Stimulated activated CD4-positive, alpha-beta T cell treated with anti-CD3 and anti-CD28 coated beads, TNF-alpha, amount 100 ng/mL, for 48 hours (primary cell): ENCODE measurements at regions not wholly inside any gene's neighbourhood (a gene's known extent, or its start where the extent isn't known, plus 50 kb on each side); places are given as distances from the start of the nearest gene placed in this dataset.

Source experiments
- DNase-seq, 3 donors: peaks; one replicate each; pipeline ENCODE4 v3.0.0-alpha.2; 2020; ENCODE audit warnings: low read depth in 3 of 3

DNA sequence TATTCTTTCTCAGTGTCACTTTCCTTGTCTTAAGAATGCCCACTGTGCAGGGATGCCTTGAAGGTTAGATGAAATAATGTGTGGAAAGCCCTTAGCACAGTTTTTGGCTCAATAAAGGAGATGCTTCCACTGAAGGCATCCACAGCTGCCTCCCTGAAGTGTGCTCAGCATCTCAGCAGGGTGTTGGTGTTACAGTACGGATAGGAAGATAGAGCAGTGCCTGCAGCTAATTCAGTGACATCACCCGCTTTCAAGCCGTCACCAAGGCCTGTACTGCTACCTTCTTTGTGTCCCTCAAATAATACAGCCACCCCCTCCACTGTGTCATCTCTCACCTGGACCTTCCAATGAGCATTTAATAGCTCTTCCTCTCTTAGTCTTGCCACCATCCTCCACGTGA, 59.0 kb downstream of the NDUFS5 start:
- DNase-seq: no peak

DNA sequence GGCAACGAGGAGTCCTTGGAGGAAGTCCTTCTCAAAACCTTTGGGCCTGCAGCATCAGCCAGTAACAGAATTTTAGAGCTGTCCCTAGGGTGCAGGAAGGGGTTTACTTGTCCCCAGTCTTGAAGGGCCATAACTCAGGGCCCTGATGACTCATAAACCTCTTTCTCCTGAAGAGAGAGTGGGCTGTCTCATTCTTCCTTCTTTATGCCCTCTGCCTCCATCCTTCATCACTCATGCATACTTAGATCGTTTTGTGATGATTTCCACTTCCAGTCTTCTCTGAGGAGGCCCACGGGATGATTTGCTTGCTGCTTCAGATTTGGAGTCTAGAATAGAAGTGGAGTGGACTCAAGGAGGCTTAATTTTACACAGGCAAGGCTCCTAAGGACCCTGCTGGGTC, 60.2 kb downstream of the NDUFS5 start:
- no peak for DNase-seq

DNA sequence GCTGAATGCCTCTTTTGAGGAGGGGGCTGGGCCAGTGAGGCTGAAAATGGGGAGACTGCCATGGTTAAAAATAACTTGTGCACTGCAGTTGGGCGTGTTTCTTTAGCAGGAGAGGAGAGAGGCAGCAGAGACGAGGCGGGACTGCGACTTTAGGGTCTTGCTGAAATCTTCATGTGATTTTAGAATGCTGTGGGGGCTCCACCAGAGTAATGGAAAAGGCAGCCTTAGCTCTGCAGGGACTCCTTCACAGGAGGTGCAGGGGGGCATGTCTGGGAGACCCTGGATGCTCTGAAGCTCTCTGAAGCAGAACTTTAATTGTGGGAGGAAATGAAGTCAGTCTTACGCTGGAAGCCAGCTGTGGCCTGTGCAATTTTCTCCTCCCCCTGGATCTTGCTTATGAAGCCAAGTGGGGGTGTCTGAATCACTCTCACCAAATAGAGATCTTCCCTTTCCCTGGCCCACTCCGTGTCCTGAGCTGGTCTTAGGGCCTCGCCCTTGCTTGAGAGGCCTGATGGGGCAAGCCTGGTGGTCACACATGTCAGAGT, 60.8 kb downstream of the NDUFS5 start:
- no peak for DNase-seq

DNA sequence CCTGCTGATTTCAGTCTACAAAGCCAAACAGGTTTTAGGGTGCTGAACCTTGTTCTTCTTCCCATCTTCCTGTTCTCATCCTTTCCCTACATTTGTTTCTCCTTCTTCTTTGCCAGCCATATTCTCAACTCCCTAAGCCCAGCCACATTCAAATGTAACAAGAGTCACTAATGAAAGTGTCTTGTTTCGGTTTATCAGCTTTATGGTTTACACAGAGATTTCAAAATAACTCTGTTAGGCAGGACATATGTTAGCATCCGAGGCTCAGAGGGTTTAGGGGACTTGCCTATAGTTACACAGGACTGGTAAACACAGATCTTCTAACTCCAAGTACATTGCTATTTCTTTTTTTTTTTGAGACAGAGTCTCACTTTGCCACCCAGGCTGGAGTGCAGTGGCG, 61.3 kb downstream of the NDUFS5 start:
- DNase-seq: no peak

DNA sequence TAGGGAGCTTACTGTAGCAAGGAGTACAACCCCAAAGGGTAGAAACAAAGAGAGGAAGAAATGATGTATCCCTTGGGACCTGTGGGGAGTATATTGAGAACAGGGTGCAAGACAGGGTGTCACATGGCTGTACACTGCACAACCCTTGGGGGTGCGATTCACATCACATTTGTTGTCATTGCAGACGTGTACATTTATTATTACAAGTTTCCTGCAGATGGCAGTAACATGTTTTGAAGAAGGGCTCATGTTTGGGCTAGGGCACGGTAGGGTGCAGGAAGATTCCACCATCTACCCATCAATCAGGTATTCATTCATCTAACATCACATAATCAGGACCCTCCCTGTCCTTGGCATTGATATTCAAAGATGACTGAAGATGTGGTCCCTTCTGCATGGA, 62.5 kb downstream of the NDUFS5 start:
- no peak for DNase-seq

DNA sequence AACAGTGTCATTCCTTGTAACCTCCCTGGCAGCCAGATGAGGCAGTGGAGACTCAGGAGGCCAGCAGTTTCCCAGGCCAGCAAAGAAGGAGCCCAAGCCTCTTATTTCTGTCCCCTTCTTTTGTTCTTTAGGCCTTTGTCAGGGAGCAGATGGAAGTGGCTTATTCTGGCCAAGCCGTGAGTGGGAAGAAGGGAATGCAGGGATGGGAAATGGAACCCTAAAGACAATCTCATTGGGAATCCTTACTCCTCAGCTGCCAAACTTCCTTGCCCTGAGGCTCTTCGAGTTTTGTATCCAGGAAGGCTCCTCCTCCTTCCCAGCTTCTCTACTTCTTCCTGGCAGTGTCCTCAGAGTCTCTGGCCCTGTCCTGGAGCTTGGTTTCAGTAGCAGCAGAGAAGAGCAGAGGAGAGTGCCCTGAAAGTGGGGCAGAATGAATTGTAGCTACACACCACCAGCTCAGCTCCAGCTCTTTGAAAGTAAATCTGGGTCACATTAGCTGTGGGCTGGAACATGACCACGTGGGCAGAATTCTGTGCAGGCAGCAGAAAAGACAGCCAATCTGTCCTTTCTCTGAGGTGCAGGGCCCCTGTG, 63.9 kb downstream of the NDUFS5 start:
- no peak for DNase-seq

DNA sequence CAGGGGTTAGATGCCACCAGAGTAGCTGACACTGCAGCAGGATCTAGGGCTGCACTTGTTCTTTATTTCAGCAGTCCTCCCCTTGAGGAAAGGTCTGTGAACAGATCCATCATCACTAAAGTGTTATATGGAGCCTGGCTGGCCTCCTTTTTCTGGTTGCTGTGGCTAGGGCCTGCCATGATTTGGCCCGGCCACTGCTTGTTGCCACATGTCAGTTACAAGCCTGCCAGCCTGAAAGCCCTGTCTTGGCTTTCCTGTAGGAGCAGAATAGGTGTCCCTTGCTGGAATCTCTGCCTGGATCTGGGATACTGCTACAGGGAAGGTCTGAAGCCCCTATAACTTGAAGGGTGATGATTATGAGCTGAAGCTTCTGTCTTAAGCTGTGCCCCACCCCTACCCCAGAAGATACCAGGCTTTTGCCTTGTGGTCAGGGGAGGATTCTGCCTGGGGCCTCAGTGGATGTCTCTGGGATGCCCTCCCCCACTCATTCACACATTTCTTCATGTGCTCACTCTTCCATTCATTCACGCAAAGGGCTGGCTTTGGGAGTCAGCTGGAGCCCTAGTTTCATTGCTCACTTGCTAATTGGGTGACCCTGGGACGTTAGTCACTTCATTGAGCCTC, 64.7 kb downstream of the NDUFS5 start:
- DNase-seq: no peak

DNA sequence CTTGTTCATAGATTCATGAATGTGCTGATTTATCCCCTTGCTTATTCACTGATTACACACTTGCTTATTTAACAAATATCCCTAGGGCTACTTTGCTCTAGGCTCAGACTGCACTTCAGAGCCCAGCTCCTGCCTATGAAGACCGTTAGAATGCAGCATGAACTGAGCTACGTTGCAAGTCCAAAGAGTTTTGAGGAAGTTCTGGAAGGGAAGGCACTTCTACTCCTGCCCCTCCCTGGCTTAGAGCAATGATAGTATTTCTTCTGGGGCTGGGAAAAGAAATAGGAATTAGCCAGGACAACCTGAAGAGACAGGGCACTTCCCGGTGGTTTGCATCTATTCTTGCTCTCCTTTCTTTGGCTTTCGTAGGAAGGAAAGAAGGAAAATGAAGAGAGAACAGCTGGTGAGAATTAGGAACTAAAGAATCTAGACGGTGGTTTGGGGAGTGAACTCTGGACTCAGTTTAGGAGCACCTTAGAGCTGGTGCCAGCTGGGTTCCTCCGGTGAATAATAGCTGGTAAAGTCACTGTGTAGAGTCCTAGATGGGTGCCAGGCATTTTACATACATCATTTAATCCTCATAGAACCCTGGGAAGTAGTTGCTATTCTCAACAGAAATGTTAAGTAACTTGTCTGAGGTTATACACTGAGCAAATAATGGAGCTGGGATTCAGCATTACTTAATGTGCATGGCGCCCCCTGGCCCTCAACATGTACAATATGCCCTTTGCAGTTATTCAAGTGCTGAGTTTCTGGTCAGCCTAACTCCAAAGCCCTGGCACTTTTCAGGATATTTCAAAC, 65.9 kb downstream of the NDUFS5 start:
- DNase-seq: no peak

DNA sequence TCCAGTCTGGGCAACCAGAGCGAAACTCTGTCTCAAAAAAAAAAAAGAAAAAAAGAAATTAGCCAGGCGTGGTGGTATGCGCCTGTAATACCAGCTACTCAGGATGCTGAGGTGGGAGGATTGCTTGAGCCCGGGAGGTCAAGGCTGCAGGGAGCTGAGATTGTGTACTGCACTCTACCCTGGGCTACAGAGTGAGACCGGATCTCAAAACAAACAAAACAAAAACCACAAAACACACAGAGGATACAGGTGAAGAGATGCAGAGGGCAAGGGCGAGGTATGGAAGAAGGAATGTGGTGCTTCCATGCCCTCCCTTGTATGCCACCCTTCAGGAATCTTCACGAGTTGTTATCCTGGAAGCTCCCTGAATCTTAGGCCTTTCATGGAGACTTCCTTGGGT, 68.5 kb downstream of the NDUFS5 start:
- DNase-seq: no peak

DNA sequence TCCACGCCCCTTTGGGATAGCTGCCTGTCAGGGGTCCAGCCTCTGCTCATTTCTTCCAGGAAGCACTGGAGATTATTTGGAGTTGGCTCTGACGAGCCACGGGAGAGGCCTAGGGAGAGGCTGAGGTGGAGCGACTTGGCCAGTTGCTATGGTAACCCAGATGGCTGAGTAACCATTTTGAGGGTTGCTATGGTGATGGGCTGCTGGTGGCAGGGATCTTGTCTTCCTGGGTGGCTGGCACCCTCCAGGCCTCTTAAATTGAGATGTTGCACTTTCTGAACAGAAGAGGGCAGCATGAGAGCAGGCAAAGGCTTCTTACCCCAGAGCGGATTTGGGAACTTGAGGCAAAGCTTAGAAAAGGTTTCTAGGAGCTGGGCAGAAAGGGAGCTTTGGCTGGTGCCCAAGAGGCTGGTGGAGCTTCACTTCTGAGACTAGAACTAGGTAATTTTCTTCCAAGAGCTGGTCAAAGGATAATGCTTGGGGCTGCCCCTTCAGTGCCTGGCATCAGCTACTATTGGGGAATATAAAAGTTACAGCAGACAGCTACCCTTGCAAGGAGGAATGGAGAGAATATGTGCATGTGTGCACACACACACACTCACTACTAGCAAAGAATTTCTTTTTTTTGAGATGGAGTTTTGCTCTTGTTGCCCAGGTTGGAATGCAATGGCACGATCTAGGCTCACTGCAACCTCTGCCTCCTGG, 72.5 kb downstream of the NDUFS5 start:
- peak in 2 of 3 donors; percentile 41 to 59 for DNase-seq

DNA sequence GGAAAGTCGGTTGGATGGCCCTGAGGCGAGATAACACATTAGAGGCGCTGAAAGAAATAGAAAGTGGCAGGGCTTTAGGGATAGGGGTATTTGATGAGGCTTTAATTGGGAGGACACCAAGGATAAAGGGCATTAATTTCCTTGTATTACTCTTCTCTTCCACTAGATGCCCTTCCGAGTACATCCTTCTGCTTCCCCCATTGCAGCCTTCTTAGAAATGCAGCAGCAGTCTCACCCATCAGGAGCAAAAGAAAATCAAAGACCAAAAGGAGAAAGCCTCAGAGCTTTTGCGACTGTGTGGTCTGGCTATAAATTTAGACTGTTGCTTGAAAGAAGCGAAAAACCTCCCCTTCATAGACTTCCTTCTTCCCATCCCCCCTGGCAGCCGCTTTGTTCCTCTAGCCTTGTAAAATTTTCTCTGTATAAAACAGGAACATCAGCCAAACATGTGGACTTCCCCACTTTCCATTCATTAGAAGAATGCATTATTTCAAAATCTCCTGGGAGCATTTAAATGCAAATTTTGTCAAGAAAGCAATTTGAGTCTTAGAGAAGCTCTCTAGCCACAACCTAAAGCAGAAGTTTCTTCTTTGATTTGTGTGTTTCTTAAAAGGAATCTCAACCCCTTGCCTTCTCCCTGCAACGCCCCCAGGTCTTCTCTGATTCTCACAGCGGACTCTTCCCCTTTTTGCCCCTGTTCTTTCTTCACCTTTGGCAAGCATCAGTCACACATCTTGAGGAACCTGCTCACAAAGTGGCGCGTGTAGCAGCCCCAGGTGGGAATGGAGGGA, 76.6 kb downstream of the NDUFS5 start:
- DNase-seq: no peak

DNA sequence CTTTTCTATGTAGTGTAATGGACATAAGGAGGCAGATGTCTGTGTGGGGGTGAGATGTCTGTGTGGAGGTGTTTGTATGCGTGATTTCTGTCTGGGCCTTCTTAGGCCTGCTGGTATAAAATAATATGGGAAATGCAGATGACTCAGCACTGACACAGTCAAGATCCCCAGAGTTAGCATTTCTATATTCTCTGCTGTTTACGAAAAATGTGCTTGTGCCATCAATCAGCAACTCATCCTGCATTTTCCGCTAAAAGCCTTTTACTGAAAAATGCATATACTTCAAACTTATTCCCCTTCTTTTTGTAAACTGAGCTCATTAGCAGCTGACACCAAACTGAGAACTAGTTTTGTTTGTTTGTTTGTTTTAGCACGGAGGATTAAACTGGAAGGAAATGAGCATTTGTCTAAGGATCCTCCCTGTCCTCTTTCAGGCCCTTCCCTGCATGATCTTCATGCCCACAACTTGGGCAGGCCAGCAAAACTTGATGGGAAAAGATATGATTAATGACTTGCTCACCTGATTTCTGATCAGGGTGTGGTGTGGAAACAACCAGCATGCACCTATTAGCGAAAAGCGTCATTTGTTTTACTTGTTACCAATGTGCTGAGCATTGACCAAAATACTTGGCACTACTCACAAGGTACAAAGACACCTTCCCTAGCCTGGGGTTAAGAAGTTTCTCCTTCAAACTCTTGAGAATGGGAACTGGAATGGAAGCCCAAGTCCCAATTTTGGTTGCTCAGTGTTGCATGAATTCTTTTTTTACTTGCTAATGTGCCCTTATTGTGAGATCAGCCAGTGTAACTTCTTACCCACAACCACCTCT, 77.4 kb downstream of the NDUFS5 start:
- DNase-seq: no peak

DNA sequence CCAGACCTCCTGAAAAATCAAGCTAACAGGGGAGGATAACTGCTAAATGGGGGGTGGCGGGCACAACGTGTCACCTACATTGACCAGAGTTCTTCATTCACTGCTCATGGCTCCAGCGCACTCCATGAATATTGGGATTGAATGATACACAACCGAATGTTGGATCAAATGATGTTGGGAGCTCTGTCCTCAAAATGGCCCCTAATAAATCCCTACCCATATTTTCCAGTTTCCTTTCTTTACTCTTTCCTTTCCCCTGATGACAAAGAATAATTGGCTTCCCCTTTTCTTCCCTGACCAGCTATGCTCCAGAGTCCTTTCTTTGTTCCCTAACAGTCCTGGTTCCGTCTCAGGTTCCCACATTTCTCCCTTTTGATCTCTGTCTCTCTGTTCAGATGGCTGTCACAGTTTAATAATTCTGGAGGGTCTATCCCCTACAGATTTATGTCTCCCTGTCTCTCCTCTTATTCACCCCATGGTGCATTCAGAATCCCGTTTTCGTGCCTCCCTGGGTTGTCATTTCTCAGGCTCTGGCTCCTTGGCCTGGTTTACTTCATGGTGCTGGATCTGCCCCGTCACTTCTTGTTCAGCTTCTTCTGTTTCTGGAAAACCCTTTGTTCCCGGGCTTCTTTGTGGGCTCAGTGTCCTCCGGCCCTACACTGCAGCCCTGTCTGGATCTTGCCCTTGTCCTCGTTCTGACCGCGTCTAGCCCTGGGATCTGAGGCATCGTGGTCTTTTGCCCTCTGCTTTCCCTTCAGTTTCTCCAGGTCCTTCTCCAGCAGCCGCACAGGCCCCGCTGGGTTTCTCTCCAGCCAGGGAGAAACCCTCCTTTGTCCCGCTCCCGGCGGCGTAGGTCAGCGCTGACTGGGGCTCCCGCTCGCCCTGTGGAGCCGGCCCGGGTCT, 78.3 kb downstream of the NDUFS5 start:
- DNase-seq: no peak

DNA sequence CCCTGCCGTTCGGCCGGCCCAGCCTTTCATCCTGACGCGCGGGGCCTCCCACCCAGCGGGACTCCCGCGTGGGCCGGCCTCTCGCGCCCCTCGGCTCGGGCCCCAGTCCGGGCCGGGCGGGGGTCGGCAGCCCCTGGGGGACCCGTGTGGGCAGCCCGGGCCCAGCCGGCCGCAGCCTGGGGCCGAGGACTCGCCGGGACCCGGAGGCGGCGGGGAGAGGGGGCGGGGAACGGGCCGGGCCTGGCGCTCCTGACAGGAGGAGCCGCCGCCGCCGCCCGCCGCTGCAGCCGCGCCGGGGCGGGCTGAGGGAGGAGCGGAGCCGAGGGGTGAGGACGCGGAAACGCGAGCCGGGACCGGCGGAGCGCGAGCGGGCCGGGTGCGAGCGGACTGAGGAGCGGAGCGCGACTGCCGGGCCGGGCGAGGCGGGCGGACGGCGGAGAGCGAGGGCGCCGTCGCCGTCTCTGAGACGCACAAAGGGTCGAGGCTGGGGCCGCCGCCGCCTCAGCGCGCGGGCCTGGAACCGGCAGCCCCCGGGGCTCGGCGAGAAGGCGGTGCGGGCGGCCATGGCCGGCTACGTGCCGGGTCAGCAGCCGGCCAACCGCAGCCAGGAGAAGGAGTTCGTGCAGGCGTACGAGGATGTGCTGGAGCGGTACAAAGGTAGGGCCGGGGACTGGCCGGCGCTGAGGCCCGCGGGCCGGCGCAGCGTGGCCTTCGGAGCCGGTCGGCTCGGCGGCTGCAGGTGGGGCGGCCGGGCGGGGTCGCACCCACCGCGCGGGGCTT, 79.1 kb downstream of the NDUFS5 start:
- DNase-seq: no peak

DNA sequence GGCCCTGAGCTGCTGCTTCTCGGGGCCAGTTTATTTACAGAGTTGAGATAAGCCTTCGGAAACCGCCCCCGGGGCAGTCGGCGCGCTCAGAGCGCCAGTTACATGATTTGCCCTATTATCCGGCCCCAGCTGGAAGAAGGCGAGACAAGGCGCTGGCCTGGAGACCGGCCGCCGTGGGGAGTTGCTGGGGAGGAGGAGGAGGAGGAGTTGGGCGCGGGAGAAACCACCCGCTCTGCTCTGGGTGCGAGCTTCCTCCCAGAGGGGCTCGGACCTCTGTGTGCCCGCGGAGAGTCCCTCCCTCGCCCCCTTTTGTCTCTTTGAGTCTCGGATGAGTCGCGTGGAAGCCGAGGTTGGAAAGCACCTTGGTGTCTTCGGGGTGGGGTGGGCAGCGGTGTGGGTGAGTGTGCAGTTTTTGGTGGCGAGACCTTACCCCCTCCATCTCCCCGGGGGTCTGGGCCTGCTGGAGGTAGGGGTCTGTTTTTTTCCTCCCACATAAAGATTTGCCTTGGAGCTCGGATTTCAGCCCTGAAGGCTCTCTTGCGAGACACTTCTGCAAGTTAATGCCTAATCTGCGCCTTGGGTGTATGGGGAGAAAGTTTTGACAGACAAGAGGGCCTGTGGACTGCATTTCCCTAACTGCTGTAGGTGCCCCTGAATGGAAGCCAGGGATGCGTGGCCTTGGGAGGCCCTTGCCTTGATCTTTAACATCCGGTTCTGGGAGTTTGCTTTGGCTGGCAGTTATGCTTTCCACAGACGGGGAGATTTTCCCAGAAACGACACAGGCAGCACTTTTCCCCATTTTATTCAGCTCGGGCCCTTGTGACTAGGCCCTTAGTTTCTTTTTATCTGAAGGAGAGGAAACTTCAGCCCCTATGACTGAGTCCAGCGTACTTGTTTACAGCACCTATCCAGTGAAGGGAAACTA, 80.0 kb downstream of the NDUFS5 start:
- DNase-seq: no peak

DNA sequence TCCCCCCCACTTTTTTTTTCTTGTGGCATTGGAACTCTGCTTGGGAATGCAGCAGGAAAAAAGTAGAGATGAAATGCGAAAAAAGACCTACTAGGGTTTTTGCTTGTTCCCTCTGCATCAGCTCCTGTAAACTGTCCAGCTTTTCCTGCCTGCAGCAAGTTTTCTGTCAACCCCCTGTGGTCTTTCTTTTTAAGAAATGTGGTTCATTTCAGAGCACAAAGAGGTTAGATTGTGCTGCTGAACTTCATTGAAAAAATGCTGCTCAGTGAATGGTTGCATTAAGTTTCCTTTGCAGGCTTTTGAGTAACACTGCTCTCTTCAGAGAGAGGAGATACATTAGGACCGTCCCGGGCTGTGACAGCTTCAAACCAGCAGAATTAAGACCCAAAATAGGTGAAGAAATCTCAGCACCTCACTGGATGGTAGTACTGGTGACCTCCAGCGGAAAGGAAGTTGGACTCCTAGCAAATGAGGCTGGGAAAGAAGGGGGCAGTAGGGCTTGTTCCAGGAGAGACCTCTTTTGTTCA, 80.7 kb downstream of the NDUFS5 start:
- DNase-seq: no peak
